ENCODE measurements at regions not wholly inside any gene's neighbourhood (a gene's known extent, or its start where the extent isn't known, plus 50 kb on each side); places are given as distances from the start of the nearest gene placed in this dataset.

DNA sequence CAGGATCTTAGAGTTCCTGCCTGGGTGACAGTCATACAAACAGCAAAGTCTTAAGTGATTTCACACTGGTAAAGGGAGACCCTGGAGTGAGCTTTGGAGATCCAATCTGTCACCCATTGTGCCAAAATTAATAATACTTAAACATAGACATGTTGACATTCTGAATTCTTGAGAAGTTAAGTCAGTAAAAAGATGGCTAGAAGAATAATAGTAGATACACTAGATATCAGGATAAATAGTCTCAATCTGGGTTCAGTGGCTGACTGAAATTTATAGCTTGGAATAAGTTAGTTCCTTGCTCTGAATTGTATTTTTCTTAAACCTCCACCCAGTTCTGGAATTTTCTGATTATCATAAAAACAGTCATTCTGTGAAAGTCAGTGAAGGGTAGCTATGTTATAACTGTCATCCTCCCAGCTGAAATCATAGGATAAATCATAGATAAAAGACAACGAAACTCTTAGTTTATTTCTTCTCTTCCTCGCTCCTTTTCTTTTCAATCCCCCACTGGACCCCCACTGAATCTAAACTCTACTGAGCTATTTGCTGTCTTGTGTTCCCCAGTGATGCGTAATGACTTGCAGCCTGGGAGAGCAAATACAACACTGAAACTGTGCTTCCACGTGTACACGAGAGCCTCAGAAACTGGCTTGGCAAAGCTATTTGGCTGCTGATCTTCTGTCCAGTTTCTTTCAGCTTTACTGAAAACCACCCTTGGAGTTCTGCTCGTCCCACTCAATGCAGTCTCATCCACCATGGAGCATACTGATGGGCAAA, 175.4 kb upstream of the TP63 start:
- no peak for DNase-seq (ENCODE audit: low read depth)

DNA sequence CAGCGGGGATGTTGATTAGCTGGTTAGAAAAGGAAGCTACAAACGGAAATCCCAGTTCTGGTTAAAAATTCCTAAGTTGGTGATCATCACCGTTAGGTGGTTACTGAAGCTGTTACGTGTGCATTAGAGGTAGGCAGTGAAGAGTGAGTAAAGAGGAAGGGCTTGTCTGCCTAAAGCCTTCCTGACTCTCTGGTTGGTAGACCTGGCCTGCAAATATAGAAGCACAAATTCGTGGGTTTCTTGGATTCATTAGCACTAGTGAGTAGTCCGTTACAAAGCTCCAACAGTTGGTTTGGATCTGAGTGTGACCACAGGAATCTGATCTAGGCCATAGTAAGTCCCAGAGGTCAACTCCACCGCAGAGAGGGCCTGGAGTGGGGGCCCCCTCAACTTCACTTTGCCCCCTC, 174.0 kb upstream of the TP63 start:
- DNase-seq (ENCODE audit: low read depth): peak; percentile 93

DNA sequence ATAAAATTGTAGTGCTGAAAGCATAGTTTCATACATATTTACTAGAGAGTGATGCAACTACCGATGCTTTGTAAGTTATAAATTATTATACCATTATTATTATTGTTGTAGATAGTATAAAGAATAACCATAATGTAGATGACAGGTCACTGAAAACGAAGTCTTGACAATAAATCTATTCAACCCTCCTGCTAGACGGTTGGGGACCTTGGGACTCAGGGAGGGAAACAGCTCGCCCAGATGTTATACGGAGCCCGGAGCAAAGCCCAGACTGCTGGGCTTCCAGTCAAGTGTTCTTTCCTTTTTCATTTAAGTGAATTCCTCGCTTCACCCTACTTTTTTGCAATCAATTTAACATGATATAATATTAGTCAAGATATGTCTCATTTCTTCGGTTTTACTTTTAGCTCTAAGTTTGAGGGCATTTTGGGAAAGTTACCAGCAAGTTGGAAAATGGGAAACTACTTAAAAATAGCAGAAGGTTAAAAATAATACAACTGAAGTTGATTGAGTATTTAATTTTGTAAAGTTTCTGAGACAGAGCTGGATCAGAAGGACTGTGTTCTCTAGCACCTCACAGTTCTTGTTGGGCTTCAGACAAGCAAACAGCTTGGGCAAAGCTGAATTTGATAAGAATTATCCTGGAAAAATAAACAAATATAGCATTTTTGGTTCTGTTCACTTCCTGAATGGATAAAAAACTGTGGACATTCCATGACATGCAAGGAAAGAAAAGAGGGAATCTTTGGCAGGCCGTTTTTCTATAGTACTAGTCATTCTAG, 173.4 kb upstream of the TP63 start:
- no peak for DNase-seq (ENCODE audit: low read depth)

DNA sequence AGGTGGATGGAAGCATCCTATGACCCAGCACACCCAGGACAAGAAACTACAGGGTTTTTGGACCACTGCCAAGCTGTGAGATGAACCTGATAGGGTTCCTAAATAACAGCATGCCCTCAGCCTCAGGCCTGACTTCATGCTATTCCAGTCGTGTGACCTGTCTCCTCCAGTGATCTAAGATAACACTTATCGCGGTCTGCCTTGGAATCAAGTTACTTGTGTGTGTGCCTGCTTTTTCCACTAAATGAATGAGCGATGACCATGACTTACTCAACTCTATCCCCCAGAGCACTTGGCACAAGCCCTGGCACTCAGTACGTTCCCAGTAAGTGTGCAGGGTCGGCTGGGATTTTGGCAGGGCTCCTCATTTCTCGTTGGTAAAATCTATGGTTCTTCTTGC, 172.7 kb upstream of the TP63 start:
- peak; percentile 94 for DNase-seq (ENCODE audit: low read depth)

DNA sequence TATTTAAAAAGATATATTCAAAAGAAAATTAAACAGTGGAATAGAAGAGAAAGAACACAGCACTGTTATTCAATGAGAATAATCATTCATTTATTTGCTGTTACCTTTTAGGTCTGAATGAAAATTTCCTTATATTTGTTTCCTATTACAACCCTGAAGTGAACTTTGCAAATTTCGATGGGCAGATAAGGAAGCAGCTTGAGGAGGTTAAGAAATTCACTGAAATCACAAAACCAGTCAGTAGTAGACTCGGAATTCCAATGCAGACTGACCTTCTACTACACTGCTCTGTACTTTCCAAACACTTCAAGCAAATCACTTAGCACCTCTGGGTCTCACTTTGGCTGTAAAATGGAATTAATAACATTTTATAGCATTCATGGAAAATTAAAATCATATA, 172.0 kb upstream of the TP63 start:
- no peak for DNase-seq (ENCODE audit: low read depth)

DNA sequence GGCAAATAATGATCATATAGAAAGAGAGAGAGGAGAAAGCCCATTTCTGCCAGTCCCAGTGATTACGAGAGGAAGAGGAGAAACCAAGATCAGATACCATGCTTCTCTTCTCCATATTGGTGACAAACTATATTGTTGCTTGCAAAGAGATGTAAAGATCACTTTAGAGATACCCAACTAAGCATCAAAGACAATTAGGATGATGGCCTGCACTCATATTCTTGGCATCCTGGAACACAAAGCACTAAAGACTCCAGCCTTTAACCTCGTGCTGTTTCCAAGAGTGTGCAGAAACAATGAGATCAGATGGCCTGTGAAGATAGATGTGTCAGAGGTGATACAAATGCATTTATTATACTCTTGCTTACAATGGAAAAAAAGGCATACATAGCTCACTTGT, 170.7 kb upstream of the TP63 start:
- DNase-seq (ENCODE audit: low read depth): no peak

DNA sequence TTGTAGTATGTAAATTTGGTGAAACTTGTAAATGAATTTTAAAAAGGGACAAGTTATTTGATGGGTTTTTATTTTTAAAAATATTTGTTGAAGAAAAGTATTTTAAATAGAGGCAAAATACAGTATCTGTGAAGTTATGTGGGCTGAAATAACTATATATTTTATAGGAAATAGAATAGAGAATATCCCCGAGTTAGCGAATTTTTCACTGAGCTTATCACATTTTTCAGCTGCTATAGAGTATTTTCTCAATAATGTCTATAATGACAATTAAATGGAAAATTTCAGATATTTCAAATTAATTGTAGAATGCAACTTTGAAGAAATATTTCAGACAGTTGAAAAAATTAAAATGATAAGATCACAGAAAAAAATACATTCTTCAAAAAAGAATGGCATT, 166.4 kb upstream of the TP63 start:
- DNase-seq (ENCODE audit: low read depth): no peak

DNA sequence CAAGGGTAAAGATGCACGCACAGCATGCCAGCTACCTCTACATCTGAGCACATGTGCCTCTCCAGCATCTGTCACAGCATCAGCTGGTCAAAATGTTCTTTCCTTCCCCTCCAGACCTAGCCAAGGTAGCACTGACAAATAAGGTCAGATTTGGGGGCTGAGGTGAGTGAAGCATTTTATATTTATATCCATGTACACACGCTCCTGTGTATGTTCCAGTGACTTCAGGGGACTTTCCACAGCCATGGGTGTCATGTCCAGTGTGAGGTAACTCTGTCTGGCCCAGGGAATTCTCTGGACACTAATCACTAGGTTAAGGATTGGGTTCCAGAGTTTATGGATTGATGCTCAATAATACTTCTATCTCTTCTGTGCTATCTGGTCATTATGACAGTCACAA, 165.2 kb upstream of the TP63 start:
- DNase-seq (ENCODE audit: low read depth): no peak

DNA sequence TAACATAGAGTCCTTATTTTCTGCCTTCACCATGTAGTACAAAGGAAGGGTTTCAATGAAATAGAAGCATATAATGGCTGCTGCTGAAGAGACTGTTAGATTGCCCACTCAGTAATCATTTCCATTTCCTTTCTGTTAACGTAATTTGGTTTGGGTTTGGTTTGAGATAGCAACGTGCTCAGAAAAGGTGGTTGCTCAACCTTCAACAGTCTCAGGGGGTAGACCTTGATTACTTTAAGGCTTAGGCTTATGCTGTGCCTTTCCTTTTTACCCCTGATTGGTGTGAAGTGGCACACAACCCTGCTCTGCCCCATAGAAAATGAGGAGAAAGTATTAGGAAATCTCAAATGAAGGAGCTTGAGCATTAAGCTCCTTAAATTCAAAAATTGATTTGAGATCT, 163.7 kb upstream of the TP63 start:
- no peak for DNase-seq (ENCODE audit: low read depth)

DNA sequence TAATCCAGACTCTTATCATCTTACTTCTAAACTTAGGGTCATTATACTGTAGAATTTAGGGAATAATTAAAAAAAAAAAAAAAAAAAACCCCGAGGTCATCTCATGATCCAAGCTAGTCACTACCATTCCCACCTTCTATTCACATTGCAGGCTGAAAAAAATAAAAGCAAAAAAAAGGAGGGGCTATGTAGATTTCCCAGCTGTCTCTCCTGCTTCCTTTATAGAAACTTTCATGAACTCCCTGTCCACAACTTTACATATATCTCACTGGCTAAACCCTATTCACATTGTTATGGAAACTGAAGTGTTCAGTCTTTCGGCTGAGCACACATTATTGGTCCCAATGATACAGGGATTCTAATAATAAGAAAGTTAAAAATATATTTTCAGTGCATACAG, 156.2 kb upstream of the TP63 start:
- no peak for DNase-seq (ENCODE audit: low read depth)

DNA sequence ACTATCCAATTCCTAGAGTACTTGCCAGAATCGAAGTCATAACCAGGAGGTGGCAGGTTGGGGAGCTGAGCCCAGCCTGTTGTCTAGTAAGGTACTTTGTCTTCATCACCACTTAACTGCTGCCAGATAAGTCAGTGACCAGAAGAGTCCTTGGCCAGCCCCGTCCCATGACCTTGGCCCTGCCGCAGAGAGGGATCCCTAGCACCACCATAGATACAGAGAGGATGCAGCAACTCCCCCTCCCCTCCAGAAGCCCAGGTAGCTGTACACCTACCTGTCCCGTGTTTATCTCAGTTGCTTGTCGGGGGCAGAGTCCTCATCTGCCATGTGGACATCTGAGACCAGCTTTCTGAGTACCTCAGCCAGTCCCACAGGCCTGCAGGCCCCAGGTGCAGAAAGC, 153.6 kb upstream of the TP63 start:
- no peak for DNase-seq (ENCODE audit: low read depth)

DNA sequence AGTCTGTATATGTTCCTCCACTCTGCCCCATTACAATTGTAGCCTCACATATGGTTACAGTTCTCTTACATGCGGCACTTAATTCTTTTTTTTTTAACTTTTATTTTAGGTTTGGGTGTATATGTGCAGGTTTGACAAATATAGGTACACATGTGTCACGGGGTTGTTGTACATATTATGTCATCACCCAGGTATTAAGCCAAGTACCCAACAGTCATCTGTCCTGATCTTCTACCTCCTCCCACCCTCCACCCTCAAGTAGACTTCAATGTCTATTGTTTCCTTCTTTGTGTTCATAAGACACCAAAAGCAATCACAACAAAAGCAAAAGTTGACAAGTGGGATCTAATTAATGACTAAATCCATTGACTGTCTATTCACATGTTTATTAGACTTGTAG, 144.6 kb upstream of the TP63 start:
- no peak for DNase-seq (ENCODE audit: low read depth)

DNA sequence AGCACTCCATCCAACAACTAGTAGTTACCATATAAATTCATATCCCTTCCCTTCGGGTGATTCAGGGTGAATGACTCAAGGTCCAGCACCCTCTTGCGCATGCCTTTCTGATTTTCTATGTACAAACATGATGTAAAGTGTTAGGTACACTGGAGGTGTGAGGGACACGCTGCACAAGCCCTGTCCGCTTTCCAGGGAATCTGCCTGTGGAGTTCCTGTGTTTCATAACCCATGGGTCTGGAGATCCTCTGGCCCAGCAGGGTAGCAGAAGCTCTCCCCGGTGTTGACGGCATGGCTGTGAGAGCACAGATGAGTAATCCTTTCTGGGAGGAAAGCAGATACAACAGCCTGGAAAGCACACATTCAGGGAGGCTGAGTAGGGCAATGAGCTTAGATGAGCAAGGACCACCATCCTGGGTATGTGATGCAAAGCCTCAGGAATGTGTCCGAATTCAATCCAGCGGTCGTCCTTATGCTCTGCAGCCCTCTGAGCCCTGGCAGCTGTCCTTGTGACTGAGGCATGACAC, 142.9 kb upstream of the TP63 start:
- DNase-seq (ENCODE audit: low read depth): peak; percentile 45

DNA sequence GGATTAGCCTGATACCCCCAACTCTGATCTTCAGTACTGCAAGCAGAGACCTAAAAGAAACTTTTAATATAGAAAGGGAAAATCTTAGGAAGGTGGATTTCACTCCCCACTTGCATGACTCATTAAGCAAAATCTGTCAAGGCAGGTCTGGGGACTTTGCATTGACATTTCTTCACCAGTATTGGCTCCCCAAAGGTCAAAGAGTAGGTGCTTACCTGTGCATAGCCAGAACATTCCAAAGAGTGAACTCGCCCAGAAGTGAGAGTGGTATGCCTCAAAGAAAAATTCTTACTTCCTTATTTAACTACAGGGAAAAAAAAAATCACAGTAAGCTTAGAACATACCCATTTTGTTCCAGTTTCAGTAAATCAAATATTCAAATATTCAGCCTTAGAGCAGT, 140.9 kb upstream of the TP63 start:
- DNase-seq (ENCODE audit: low read depth): no peak

DNA sequence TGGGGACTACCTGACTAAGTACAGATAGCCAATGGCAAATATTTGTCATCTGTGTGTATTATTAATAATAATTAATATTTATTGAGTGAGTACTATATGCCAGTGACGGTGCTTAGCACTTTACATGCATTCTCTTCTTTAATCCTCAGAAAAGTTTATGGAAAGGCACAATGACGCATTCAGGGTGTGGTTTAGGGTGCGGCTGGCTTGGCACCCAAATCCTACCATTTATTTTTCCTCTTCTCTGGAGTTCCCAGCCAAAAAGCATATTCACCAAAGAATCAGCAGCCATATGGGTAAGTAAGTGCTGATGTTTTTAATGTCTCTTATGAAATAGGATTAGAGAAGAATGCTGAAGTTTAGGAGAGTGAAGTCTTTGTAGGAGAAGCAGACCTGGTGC, 140.4 kb upstream of the TP63 start:
- DNase-seq (ENCODE audit: low read depth): no peak

DNA sequence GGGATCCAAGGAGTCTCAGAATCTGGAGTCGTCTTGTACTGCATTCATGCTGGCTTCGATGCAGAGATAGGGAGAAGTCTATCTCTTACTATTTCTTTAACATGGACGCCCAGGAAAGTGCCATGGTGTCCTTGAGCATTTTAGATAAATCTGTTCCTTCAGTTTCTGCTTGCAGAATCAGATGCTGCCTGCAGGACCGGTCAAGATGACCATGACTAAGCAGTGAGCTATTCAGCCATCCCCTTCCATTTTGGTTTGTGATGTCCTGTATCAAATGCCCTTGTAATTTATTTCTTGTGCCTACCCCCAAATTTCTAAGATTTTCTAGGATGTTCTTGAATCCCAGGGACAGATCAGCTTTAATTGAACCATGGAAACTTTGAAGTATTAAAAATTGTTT, 139.4 kb upstream of the TP63 start:
- peak; percentile 7 for DNase-seq (ENCODE audit: low read depth)

DNA sequence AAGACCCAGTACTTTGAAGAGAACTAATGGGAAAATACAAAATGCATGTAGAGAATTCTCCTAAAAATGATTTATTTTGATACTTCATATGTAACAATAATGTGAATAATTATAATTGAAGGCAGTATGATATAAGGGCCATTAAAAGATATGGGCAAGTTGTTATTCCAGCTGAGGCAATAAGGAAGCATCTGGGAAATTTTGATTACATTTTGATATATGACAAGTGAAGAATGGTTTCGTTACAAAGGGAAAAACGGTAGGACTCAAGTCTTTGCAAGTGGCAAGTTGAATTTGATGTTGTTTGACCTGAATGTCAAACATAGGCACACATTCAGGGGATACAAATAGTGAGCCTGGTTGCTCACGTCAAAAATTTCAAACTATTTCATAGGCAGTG, 137.9 kb upstream of the TP63 start:
- no peak for DNase-seq (ENCODE audit: low read depth)

DNA sequence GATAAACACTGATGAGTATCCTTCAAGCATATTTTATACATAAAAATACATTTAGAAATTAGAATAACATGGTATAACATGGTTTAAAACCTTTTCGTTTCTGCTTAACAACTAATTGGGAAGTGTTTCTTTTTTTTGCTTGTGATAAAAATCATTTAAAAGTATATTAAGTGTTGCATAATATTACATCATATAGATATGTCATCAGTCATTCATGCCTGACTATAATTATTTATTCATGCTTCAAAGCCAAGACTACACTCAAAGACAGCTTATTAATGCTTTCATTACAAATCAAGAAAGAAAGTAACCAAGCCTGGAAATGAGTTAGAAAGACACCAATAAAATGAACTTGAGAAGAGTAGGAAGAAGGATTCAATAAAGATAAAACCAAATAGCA, 136.6 kb upstream of the TP63 start:
- DNase-seq (ENCODE audit: low read depth): no peak

DNA sequence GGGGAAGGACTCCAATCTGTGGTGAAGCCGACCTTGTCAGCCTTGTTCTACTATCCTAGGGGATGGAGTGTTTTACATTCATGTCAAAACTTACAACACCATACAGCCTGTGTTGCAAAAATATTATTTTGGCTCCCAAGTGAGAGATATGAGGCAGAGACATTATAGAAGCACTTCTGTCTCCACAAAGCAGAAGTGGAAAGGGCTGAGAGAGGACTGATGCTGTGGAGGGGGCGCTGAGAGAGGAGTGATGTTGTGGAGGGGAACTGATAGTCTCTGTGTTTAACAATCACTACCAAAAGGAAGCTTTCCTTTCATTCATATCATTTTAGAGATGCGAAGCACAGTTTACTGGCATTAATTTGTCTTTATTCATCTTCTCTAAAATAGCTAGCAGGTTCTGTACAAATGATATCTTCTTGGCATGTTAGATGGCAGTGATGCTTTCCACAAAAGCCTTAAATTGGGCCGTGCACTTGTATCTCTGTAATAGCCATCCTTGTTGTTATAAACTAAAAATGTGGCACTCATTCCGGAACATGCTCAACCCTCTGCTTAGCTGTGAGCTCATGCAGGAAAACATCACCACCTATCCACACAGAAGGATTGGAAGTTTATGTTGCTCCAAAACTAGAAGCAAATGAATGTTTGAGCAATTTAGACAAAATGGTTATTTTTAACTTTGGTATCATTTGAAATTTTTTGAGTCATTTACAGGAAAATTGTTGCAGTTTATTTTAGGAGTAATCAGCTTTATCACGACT, 134.6 kb upstream of the TP63 start:
- DNase-seq (ENCODE audit: low read depth): no peak

DNA sequence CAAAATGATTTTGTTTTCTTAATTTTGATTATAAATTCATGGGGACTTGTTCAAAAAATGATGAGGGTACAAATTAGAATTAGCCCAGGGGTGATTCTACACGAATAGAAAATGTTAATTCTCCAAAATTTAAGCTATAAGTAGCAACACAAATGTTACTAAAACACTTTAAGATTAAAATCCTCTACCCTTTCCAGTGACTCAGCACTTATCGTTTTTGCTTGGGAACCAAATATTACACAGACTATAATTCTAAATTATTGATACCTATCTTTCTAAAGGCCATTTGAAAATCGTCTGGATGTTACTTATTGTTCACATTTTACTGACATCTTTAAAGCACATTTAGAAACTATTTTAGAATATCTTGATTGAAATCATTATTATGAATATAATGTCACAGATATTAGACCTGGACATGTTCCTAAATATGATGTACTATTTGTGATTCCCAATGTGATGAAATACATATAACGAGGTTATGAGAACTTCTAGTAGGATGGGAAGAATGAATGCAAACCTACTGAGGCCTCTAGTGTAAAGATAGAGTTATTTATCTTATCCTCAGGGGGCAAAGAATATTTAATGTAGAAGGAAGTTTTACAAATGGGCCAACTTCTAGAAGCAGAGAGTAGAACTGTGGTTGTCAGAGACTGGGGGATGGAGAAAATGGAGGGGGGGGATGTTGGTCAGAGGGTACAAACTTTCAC, 132.0 kb upstream of the TP63 start:
- DNase-seq (ENCODE audit: low read depth): no peak

DNA sequence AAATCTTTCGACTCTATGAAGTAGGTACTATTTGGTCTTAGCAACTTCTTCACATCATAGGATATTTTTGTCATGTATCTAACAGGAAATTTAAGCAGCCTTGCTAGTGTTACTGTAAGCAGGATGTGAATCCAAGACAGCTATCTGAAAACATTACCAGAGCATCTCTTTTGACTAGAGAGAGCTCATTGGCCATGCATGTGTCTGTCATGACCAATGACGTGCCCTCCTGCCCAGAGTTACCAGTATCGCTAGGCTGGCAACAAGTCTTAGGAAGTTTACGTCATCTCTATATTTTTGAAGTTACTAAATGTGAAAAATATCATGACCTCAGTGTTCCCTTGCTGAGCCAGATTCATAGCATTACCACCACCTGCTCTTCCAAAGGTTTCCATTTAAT, 130.9 kb upstream of the TP63 start:
- no peak for DNase-seq (ENCODE audit: low read depth)
